ENCODE measurements at regions not wholly inside any gene's neighbourhood (a gene's known extent, or its start where the extent isn't known, plus 50 kb on each side); places are given as distances from the start of the nearest gene placed in this dataset.

DNA sequence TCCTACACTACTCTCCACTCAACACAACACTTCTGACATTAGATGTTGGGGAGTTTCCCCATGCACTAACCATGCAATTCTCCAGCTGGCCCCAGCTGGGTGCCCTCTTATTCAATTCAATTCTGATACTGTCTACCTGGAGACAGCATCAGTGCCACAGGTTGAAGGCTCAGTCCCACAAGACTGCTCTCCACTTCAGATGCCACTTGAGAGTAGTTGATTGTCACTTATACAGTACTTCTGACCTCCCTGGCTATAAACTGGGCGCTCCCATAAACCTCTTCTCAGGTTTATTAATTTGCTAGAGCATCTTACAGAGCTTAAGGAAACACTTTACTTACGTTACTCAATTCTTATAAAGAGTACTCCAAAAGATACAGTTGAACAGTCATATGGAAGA lies 442.3 kb downstream of the LRRIQ3 start:
- TF ChIP-seq, protein P1, sequence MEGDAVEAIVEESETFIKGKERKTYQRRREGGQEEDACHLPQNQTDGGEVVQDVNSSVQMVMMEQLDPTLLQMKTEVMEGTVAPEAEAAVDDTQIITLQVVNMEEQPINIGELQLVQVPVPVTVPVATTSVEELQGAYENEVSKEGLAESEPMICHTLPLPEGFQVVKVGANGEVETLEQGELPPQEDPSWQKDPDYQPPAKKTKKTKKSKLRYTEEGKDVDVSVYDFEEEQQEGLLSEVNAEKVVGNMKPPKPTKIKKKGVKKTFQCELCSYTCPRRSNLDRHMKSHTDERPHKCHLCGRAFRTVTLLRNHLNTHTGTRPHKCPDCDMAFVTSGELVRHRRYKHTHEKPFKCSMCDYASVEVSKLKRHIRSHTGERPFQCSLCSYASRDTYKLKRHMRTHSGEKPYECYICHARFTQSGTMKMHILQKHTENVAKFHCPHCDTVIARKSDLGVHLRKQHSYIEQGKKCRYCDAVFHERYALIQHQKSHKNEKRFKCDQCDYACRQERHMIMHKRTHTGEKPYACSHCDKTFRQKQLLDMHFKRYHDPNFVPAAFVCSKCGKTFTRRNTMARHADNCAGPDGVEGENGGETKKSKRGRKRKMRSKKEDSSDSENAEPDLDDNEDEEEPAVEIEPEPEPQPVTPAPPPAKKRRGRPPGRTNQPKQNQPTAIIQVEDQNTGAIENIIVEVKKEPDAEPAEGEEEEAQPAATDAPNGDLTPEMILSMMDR (IDR thresholded peaks at IDR 0.05), result no peak
- TF ChIP-seq ZFX (IDR thresholded peaks at IDR 0.05; ENCODE audit: borderline replicate concordance), result no peak

Measured in 22Rv1 (cell line).